Stimulated activated CD4-positive, alpha-beta T cell treated with anti-CD3 and anti-CD28 coated beads, Interleukin-15, amount 100 ng/mL, for 48 hours (primary cell): ENCODE measurements at regions not wholly inside any gene's neighbourhood (a gene's known extent, or its start where the extent isn't known, plus 50 kb on each side); places are given as distances from the start of the nearest gene placed in this dataset.
"Not testable (repeated sequence)": the region's sequence is repeated elsewhere in the genome, so short reads cannot be mapped to it uniquely, and the experiment has no call there.

Source experiments
- DNase-seq, 2 donors: peaks; one replicate each; pipeline ENCODE4 v3.0.0-alpha.2; 2020; ENCODE audit warnings: low read depth in 2 of 2

DNA sequence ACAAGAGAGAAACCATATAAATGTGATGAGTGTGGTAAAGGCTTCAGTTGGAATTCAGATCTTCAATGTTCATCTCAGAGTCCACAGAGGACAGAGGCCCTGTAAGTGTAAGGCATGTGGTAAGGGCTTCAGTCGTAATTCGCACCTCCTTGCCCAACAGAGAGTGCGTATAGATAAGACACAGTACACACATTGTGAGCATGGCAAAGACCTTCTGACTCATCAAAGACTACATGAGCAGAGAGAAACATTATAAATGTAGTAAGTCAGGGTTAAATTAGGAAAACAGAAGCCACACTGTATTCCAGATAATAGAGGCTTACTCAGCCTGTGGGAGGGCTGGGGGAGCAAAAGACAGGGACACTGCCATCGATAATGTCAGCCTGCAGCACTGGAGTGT lies 98.1 kb upstream of the GPR39 start:
- not testable (repeated sequence) for DNase-seq

DNA sequence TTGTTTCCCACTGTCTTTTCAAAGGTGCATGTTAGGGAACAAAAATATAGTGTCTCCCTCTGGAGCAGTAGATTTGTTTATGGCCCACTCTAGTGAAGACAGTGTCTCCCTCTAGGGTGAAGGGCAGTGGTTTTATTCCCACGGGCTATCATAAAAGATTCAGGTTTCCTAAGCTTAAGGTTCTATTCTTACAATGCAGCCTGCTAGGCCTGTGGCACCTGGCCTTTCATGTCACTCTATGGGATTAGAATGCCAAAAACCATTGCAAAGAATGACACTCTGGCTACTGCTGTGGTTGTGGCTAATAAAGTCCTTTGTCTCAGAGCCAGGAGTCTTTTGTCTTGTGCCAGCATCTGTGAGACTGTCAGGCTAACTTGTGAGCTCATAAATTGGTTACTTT lies 92.6 kb upstream of the GPR39 start:
- not testable (repeated sequence) for DNase-seq

DNA sequence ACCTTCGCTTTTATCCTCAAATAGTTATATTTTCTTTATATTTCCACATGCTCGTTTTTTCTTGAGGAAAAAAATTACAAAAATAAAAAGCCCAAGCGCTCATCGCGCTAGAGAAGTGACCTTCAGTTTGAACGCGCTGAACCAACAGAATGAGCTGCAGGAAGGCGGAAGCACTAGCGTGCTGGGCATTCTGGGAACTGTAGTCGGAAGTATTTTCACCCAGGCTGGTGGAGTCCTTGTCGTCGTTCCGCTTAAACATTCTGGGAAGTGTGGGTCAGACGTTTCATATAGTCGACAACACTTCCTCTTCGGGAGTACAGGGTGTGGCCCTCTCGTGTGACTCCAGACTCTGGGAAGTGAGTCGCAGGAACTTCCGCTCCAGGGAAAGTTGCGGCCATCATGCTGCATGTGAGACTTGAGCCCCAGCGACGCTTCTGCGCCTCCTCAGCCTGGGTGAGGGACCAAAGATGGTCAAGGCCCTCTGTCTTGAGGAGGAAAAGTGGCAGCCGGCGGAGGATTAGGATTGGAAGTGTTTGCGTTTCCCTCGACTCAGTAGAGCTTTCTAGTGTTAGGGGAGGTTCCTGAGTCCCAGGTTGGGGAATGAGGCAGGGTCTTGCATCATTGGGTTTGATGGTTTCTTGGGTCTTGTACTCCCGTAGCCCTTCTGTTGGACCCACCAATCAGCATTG lies 84.1 kb upstream of the GPR39 start:
- not testable (repeated sequence) for DNase-seq

DNA sequence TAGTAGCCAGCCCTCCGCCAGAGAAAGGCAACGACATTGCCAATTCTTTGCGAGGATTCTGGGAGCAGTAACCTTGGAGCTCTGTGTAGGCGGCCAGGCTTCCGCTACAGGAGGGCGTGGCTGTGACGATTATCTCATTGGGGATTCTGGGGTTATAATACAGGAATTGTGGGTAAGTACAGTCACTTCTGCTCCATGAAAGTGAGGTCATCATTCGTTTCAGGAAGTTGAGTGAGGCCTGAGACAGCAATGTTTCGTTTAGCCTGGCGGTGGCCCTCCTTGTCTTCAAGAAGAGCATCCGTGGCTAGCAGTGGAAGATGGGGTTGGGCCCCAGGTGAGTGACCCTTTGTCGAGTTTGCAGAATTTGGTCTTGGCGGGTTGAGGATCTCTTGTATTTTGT lies 79.5 kb upstream of the GPR39 start:
- DNase-seq: not testable (repeated sequence)

DNA sequence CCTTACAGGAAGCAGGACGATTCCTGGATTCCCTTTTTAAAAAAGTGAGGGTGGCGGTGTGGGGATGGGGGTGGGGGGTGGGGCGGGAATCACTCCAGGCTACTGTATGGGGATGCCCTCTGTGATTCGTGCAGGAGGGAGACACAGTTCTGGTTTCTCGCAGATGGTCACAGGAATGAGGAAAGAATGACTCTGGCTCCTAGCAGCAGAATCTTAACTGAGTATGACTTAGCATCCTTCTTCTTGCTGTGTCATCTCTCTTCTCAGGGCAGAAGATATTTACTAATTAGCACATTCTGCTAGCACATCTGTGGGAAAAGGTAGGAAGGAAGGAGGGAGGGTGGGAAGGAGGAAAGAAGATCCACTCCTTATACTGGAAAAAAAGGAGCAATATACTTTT lies 78.8 kb upstream of the GPR39 start:
- DNase-seq: not testable (repeated sequence)

DNA sequence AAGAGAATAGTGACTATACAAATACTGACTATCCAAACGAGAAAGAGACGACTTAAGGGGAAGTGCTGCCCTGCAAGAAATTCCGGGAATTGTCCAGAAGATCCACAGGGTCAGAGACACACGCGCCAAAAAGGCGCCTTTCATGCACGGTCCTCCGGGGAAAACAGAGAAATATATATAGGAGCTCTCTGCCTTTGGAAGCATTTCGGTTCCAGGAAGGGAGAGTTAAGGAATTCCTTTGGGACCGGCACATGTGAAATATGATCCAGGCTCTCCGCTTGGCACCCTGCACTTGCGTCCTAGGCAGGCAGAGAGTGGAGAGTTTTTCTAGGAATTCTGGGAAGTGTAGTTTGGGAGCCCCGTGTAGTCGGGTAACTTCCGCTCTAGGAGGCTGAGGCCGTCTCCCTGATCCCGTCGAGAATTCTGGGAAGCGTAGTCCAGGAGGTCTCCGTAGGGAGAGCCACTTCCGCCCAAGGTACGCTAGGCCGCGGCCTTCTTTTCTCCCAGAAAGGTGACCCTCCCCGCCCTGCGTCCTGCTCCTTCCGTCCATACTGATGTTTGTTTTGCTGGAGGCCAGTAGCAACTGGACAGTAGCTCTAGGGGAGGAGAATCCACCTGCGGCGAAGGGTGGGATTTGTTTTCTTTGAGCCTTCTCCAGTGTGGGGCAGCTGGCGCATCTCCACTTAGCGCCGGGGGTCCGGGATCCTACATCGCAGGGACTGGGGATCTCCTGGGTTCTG lies 69.4 kb upstream of the GPR39 start:
- not testable (repeated sequence) for DNase-seq

DNA sequence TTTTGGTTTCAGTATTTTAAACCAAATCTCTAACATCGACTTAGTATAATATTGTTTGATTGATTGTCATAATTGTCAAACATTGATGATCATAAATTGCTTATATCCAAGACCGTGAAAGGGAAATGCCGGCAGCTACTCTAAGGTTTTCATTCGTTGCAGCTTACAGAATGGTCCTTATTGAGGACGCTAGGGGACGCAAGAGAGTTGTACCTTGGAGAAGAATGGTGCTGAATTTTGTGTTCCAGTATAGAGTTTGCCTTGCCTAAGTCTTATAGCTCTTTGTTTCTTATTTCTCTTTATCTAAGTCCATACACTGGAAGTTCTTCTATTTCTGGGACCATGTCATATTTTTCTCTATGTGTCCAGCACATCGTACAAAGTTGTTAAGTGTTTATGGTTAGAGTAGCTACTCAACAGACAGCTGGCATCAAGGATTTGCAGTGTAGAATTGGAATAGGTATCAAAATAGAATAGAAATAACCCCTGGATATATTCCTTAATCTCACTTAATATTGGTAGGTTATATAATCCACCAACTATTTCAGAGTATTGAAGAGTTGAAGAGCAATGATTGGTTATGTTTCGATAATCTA lies 67.4 kb upstream of the GPR39 start:
- DNase-seq: not testable (repeated sequence)

DNA sequence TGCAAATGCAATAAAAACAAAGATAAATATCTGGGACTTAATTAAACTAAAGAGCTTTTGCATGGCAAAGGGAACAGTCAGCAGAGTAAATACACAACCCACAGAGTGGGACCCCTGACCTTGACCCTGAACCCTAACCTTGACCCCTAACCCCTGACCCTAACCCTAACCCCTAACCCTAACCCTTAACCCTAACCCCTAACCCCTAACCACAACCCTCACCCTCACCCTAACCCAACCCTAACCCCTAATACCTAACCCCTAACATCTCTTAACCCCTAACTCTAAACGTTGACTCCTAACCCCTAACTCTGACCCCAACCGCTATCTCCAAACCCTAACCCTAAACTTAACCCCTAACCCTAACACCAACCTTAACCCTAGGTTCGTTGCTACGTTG lies 64.9 kb upstream of the GPR39 start:
- not testable (repeated sequence) for DNase-seq

DNA sequence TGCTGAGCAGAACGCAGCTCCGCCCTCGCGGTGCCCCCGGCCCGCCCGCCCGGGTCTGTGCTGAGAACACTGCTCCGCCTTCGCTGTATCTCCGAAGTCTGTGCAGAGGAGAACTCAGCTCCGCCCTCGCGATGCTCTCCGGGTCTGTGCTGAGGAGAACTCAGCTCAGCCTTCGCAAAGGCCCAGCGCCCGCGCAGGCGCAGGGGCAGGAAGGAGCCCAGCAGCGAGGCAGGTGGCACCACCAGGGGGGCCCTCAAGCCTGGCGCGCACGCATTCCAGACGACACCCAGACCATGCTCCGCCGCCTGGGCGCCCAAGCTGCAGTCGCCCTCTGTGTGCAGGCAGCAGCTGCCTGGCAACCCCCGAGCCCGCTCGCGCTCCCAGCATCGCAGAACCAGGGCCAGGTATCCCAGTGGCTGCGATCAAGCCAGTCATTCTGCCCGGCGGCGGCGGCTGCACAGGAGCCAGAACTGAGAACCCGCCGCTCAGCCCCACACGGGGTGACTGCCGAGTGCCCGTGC lies 64.1 kb upstream of the GPR39 start:
- DNase-seq: not testable (repeated sequence)

DNA sequence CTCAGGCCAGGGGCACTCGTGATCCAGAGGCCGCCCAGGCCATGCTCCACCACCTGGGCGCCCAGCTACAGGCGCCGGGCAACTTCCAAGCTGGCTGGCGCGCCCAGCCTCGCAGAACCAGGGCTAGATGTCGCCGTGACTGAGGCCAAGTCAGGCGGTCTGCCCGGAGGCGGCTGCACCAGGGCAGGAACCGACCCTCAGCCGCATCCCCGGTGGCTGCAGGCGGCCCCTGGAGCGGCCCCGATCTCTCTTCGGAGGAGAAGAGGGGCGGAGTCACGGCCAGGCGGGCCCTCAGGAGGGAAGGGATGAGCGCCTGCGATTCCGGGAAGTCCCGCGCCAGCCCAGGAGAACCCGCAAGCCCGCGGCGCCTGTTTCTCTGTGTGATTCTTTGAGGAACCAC lies 63.2 kb upstream of the GPR39 start:
- DNase-seq: not testable (repeated sequence)

DNA sequence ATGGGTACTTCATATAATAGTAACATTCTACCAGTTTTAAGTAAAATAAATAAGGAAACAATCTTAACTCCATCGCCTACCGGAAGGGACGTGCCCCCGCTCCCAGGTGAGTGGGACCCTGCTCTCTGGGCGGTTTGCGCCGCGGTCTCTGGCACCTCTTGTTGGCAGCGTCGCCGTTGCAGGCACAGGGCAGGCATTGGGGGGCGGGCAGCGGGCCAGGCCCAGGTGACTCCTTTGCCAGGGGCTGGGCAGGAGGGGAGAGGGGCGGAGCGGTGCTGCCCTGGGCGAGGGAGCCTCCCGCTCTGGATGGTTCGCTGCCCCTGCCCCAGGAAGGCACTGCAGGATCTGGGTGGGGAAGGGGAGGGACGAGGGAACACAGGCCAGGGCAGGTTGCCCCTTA lies 55.6 kb upstream of the GPR39 start:
- DNase-seq: not testable (repeated sequence)

DNA sequence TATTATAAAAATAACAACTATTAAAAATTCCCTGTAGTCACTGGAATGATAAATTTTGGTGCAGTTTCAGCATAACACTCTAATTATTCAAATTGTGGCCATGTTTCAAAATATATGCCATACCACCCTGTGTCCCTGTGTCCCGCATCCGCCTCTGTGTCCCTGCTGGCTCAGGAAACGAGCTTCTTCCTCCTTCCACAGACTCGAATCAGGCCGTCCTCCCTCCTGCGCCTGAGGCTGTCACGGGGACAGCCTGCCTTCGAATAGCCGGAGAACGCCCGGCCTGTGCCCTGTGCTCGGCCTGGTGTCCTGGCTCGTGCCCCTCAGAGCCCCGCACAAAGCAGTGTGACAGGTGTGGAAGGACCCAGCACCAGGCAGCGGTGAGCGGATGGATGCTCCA lies 55.1 kb upstream of the GPR39 start:
- DNase-seq: not testable (repeated sequence)

DNA sequence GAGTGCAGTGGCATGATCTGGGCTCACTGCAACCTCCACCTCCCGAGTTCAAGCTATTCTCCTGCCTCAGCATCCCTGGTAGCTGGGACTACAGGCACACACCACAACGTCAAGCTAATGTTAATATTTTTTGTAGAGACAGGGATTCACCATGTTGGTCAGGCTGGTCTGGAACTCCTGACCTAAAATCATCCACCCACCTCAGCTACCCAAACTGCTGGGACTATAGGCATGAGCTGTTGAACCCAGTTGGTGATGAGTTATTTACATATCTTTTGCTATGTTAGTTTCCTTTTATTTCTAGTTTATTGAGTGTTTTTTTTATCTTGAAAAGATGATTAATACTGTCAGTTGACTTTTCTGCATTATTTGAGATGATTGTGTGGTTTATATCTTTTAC lies 53.3 kb upstream of the GPR39 start:
- not testable (repeated sequence) for DNase-seq

DNA sequence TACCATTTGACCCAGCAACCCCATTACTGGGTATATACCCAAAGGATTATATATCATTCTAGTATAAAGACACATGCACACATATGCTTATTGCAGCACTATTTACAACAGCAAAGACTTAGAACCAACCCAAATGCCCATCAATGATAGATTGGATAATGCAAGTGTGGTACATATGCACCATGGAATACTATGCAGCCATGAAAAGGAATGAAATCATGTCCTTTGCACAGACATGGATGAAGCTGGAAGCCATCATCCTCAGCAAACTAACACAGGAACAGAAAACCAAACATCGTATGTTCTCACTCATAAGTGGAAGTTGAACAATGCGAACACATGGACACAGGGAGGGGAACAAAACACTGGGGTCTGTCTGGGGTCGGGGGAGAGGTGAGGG lies 50.6 kb upstream of the GPR39 start:
- not testable (repeated sequence) for DNase-seq

DNA sequence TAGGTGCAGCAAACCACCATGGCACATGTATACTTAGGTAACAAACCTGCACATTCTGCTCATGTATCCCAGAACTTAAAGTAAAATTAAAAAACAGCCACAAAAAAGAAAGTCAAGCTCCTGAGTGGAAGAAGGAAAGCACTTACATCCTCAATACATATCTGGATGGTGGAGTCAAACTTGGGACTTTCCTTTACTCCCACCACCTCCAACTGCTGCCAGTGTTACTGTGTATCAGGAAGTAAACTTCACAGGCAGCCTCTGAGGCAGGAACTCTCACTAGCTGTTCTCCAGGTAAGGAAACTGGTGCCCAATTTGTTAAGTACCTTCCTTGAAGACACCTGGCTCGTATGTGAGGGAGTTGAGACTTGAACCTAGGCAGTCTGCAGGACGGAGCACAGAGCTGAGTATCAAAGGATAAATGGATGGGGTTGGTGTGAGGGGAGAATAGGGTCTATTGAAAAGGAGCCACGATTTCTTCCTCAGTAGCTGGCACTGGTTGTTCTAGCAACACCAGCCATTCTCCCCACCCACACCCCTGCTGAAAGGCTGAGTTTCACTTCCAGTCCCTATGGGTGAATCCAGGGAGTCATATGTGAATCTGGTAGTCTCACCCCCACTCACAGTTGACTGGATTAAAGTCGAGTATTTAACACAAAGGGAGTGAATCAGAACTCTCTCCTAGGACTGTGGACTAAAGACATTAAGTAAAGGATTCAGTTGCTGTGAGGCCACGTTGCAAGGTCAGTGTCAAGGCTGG lies 50.0 kb upstream of the GPR39 start:
- no peak for DNase-seq
